Panc1 (cell line): ENCODE measurements at regions not wholly inside any gene's neighbourhood (a gene's known extent, or its start where the extent isn't known, plus 50 kb on each side); places are given as distances from the start of the nearest gene placed in this dataset.

Source experiments
- ATAC-seq: fragments of 200-7000 bp; cut with Tn5 transposase; 2 replicates; pipeline ENCODE4 v1.9.1; 2020; ENCODE audit warnings: mild to moderate bottlenecking, moderate library complexity
- BruUV-seq: library from RNA; stranded (reverse); fragments of 400-500 nt; replicated peaks from 2 replicates; lab custom pipeline; 2021; lab: Mats Ljungman, UMichigan
- CTCF ChIA-PET: fragments of 300-600 bp; sonication (Branson Sonifier 250); formaldehyde crosslinking; loops from one replicate; lab custom pipeline; 2022; ENCODE audit warnings: antibody characterized with exemption; lab: Charles Lee
- POLR2A ChIA-PET: fragments of 300-600 bp; sonication (Branson Sonifier 250); formaldehyde crosslinking; loops from one replicate; lab custom pipeline; 2022; ENCODE audit warnings: antibody characterized with exemption; lab: Charles Lee
- DNase-seq: peaks from one replicate; pipeline ENCODE4 v3.0.0-alpha.2; 2010; ENCODE audit warnings: low read depth, low spot score
- H3K27ac ChIP-seq: 2 replicates; pipeline ENCODE4 v1.5.1; 2011; ENCODE audit warnings: mild to moderate bottlenecking, low read length, inconsistent platforms
- H3K27me3 ChIP-seq: fragments of 200-500 bp; sonication (Bioruptor generic); 2 replicates; pipeline ENCODE4 v1.6.0; 2014; ENCODE audit warnings: low read length, inconsistent platforms; ENCODE audit not compliant: control insufficient read depth, insufficient read depth
- H3K36me3 ChIP-seq: fragments of 200-500 bp; sonication (Bioruptor generic); 2 replicates; pipeline ENCODE4 v1.5.1; 2014; ENCODE audit warnings: inconsistent platforms, mild to moderate bottlenecking, low read length, moderate library complexity; ENCODE audit not compliant: control insufficient read depth, insufficient read depth
- H3K4me1 ChIP-seq: 2 replicates; pipeline ENCODE4 v1.5.1; 2011; ENCODE audit warnings: inconsistent platforms, mild to moderate bottlenecking, low read length, moderate library complexity; ENCODE audit not compliant: control insufficient read depth, insufficient read depth
- H3K4me3 ChIP-seq, 2 experiments: 2 replicates each; pipeline ENCODE4 v1.5.1; 2011 to 2012; ENCODE audit warnings: low read depth in 2 of 2, low read length in 2 of 2, mild to moderate bottlenecking in 2 of 2, inconsistent platforms in 1 of 2, moderate library complexity in 1 of 2
- H3K9me3 ChIP-seq: fragments of 200-500 bp; sonication (Bioruptor generic); 2 replicates; pipeline ENCODE4 v1.5.1; 2014; ENCODE audit warnings: low read depth, mild to moderate bottlenecking, inconsistent platforms, low read length, moderate library complexity; ENCODE audit not compliant: control insufficient read depth, insufficient read depth
- POLR2AphosphoS5 ChIP-seq: IDR thresholded peaks from 2 replicates; pipeline ENCODE4 v1.6.1; 2012; ENCODE audit warnings: mild to moderate bottlenecking, low read depth, low read length, moderate library complexity
- SIN3A ChIP-seq: IDR thresholded peaks from 2 replicates; pipeline ENCODE4 v1.6.1; 2012; ENCODE audit warnings: low read depth, mild to moderate bottlenecking, low read length, moderate library complexity, borderline replicate concordance; ENCODE audit not compliant: insufficient read depth
- TCF7L2 ChIP-seq: IDR thresholded peaks from 2 replicates; pipeline ENCODE4 v1.6.1; 2011; ENCODE audit warnings: mild to moderate bottlenecking, low read depth, low read length, inconsistent platforms
- in situ Hi-C: cut with HindIII; loops from 2 replicates; pipeline ENCODE4 v1.10.0; 2016; ENCODE audit warnings: low sequenced_read_pairs, low pct_unique_long_range_greater_than_20kb
- intact Hi-C: fragments of 100-400 bp; cut with micrococcal nuclease; formaldehyde crosslinking; loops from one replicate; pipeline ENCODE4 v1.10.0; 2022; ENCODE audit not compliant: unreplicated experiment
- TF ChIP-seq, protein P1 (sequence below), 2 experiments: IDR thresholded peaks; 2 replicates each; pipeline ENCODE4 v1.6.1; 2011 to 2012; ENCODE audit warnings: low read depth in 2 of 2, control low read depth in 1 of 2, low read length in 1 of 2, mild to moderate bottlenecking in 1 of 2, moderate library complexity in 1 of 2; ENCODE audit not compliant: insufficient read depth in 1 of 2
- TF ChIP-seq, protein P2 (sequence below): fragments of 450-650 bp; IDR thresholded peaks from 2 replicates; pipeline ENCODE4 v1.5.1; 2017; ENCODE audit warnings: mild to moderate bottlenecking

DNA sequence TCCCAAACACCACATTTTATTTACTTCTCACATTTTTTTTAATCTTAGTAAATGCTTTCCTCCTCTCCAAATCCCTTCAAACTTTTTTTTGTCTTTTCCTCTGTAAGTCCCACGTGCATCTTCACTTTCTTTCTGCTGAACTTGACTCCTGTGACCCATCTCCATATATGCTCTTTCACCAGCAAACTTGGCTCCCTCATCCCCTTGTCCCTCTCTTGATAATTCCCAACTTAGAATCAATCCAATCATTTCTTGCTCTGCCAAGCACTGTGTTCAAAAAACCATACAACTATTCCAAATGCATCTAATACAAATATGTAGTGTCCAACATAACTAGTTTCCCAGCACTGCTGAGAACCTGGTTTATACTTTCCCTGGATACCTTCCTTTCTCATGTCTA, 519.4 kb downstream of the HDGFL1 start:
- Histone ChIP-seq H3K4me1 (no peaks in the 10 kb centered on the region), H3K36me3 (no peaks in the 10 kb centered on the region), H3K4me3 (no peak overlapping the region), H3K27me3 (no peaks in the 10 kb centered on the region), H3K27ac (no peak overlapping the region), H3K9me3 (no peaks in the 10 kb centered on the region)
- TF ChIP-seq SIN3A (no peak), TCF7L2 (no peak), POLR2AphosphoS5 (no peak)
- TF ChIP-seq, protein P1, sequence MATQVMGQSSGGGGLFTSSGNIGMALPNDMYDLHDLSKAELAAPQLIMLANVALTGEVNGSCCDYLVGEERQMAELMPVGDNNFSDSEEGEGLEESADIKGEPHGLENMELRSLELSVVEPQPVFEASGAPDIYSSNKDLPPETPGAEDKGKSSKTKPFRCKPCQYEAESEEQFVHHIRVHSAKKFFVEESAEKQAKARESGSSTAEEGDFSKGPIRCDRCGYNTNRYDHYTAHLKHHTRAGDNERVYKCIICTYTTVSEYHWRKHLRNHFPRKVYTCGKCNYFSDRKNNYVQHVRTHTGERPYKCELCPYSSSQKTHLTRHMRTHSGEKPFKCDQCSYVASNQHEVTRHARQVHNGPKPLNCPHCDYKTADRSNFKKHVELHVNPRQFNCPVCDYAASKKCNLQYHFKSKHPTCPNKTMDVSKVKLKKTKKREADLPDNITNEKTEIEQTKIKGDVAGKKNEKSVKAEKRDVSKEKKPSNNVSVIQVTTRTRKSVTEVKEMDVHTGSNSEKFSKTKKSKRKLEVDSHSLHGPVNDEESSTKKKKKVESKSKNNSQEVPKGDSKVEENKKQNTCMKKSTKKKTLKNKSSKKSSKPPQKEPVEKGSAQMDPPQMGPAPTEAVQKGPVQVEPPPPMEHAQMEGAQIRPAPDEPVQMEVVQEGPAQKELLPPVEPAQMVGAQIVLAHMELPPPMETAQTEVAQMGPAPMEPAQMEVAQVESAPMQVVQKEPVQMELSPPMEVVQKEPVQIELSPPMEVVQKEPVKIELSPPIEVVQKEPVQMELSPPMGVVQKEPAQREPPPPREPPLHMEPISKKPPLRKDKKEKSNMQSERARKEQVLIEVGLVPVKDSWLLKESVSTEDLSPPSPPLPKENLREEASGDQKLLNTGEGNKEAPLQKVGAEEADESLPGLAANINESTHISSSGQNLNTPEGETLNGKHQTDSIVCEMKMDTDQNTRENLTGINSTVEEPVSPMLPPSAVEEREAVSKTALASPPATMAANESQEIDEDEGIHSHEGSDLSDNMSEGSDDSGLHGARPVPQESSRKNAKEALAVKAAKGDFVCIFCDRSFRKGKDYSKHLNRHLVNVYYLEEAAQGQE (IDR thresholded peaks at IDR 0.05; ENCODE audit: insufficient read depth in 1 of 2, low read depth in 2 of 2, low read length in 1 of 2): no peak
- TF ChIP-seq, protein P2, sequence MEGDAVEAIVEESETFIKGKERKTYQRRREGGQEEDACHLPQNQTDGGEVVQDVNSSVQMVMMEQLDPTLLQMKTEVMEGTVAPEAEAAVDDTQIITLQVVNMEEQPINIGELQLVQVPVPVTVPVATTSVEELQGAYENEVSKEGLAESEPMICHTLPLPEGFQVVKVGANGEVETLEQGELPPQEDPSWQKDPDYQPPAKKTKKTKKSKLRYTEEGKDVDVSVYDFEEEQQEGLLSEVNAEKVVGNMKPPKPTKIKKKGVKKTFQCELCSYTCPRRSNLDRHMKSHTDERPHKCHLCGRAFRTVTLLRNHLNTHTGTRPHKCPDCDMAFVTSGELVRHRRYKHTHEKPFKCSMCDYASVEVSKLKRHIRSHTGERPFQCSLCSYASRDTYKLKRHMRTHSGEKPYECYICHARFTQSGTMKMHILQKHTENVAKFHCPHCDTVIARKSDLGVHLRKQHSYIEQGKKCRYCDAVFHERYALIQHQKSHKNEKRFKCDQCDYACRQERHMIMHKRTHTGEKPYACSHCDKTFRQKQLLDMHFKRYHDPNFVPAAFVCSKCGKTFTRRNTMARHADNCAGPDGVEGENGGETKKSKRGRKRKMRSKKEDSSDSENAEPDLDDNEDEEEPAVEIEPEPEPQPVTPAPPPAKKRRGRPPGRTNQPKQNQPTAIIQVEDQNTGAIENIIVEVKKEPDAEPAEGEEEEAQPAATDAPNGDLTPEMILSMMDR: no peak
- ATAC-seq: no peak
- BruUV-seq: no TSS peak
- in situ Hi-C loops: no loop called here
- ChIA-PET CTCF (no interaction called here), POLR2A (no interaction called here)
- DNase-seq: no peak
- intact Hi-C loops: no loop called here

DNA sequence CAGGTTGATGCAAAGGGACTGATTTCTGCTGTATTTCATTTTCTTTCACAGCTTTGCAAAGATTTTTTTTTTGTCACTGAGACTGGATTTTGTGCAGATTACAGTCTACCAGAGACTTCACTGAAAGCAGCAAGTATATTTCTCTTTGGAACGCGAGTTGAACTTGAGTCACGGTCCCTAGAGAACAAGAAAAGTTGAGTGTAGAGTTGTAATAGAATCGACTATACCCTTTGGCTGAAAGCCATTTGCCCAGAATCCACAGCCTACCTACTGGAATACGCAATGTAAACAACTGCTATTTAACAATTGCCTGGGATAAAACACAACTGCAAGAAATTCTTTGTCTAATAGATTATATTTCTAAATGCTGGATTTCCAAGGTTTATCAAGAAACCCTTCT, 520.6 kb downstream of the HDGFL1 start:
- Histone ChIP-seq H3K36me3 (no peaks in the 10 kb centered on the region), H3K4me3 (no peak overlapping the region), H3K27ac (no peak overlapping the region), H3K27me3 (no peaks in the 10 kb centered on the region), H3K4me1 (no peaks in the 10 kb centered on the region), H3K9me3 (no peaks in the 10 kb centered on the region)
- no TSS peak for BruUV-seq
- DNase-seq (no peak), ATAC-seq (no peak)
- intact Hi-C loops: no loop called here
- ChIA-PET CTCF (no interaction called here), POLR2A (no interaction called here)
- TF ChIP-seq TCF7L2: no peak
- no peak for TF ChIP-seq POLR2AphosphoS5
- TF ChIP-seq SIN3A: no peak
- TF ChIP-seq, protein P1 (IDR thresholded peaks at IDR 0.05; ENCODE audit: insufficient read depth in 1 of 2, low read depth in 2 of 2, low read length in 1 of 2): no peak
- TF ChIP-seq, protein P2: no peak
- in situ Hi-C loops: no loop called here
